ENCODE measurements at regions not wholly inside any gene's neighbourhood (a gene's known extent, or its start where the extent isn't known, plus 50 kb on each side); places are given as distances from the start of the nearest gene placed in this dataset.

GRCh38 chr10:44198780-44199097 lies 186.2 kb downstream of the CXCL12 start:
- no peak for DNase-seq
- no peaks in the 10 kb centered on the region for H3K4me1 Mint-ChIP-seq
- H3K36me3 Mint-ChIP-seq: no peaks in the 10 kb centered on the region
- H3K9me3 Mint-ChIP-seq: peaks cover 4 to 10% of the 10 kb centered on the region in 2 donors
- H3K4me3 Mint-ChIP-seq: no peak overlapping the region
- H3K27me3 Mint-ChIP-seq: no peaks in the 10 kb centered on the region
- no peak overlapping the region for H3K27ac Mint-ChIP-seq
- no peak for ATAC-seq (replicated peaks)

GRCh38 chr10:44198096-44198779 lies 186.7 kb downstream of the CXCL12 start:
- Mint-ChIP-seq H3K27me3 (no peaks in the 10 kb centered on the region), H3K4me3 (no peak overlapping the region), H3K9me3 (peaks cover 4 to 10% of the 10 kb centered on the region in 2 donors), H3K36me3 (no peaks in the 10 kb centered on the region), H3K4me1 (no peaks in the 10 kb centered on the region), H3K27ac (no peak overlapping the region)
- no peak for ATAC-seq (replicated peaks)
- DNase-seq: no peak

- Mint-ChIP-seq H3K36me3 (no peaks in the 10 kb centered on the region), H3K27ac (no peak overlapping the region), H3K4me1 (no peaks in the 10 kb centered on the region), H3K27me3 (no peaks in the 10 kb centered on the region), H3K4me3 (no peak overlapping the region), H3K9me3 (peaks cover 4 to 8% of the 10 kb centered on the region in 2 donors)
- ATAC-seq (replicated peaks): no peak
- DNase-seq: no peak
Observed at GRCh38 chr10:44197646-44198045, 187.3 kb downstream of the CXCL12 start.

- Mint-ChIP-seq H3K4me1 (no peaks in the 10 kb centered on the region), H3K27me3 (no peaks in the 10 kb centered on the region), H3K4me3 (no peak overlapping the region), H3K36me3 (no peaks in the 10 kb centered on the region), H3K9me3 (peaks cover under 1 to 5% of the 10 kb centered on the region in 2 donors), H3K27ac (no peak overlapping the region)
- ATAC-seq (replicated peaks) (no peak), DNase-seq (no peak)
Observed at GRCh38 chr10:44196336-44196735, 188.6 kb downstream of the CXCL12 start.

- peaks cover 0 to 6% of the 10 kb centered on the region in 2 donors for H3K9me3 Mint-ChIP-seq
Observed at GRCh38 chr10:44196008-44196320, 188.9 kb downstream of the CXCL12 start.

GRCh38 chr10:44195112-44196007 lies 189.5 kb downstream of the CXCL12 start:
- ATAC-seq (replicated peaks) (no peak), DNase-seq (no peak)
- Mint-ChIP-seq H3K4me1 (no peaks in the 10 kb centered on the region), H3K4me3 (no peak overlapping the region), H3K36me3 (no peaks in the 10 kb centered on the region), H3K9me3 (peaks cover 2 to 6% of the 10 kb centered on the region in 2 donors), H3K27ac (no peak overlapping the region), H3K27me3 (no peaks in the 10 kb centered on the region)

More at GRCh38 chr10:44196008-44196320, 188.9 kb downstream of the CXCL12 start:
- no peaks in the 10 kb centered on the region for H3K27me3 Mint-ChIP-seq
- H3K4me3 Mint-ChIP-seq: no peak overlapping the region
- H3K36me3 Mint-ChIP-seq: no peaks in the 10 kb centered on the region
- H3K27ac Mint-ChIP-seq: no peak overlapping the region
- no peaks in the 10 kb centered on the region for H3K4me1 Mint-ChIP-seq
- ATAC-seq (replicated peaks): no peak
- no peak for DNase-seq

- Mint-ChIP-seq H3K4me3 (no peak overlapping the region), H3K27me3 (no peaks in the 10 kb centered on the region), H3K9me3 (peaks cover 3 to 6% of the 10 kb centered on the region in 2 donors), H3K4me1 (no peaks in the 10 kb centered on the region), H3K36me3 (no peaks in the 10 kb centered on the region), H3K27ac (no peak overlapping the region)
- DNase-seq (no peak), ATAC-seq (replicated peaks) (no peak)
Observed at GRCh38 chr10:44194435-44194834, 190.5 kb downstream of the CXCL12 start.

- H3K27me3 Mint-ChIP-seq: no peaks in the 10 kb centered on the region
- no peaks in the 10 kb centered on the region for H3K4me1 Mint-ChIP-seq
- H3K4me3 Mint-ChIP-seq: no peak overlapping the region
- H3K36me3 Mint-ChIP-seq: no peaks in the 10 kb centered on the region
- no peak overlapping the region for H3K27ac Mint-ChIP-seq
- no peak for ATAC-seq (replicated peaks)
- peaks cover 3 to 6% of the 10 kb centered on the region in 2 donors for H3K9me3 Mint-ChIP-seq
- DNase-seq: no peak
Observed at GRCh38 chr10:44193567-44194220, 191.2 kb downstream of the CXCL12 start.

GRCh38 chr10:44193166-44193565 lies 191.7 kb downstream of the CXCL12 start:
- DNase-seq (no peak), ATAC-seq (replicated peaks) (no peak)
- Mint-ChIP-seq H3K4me3 (no peak overlapping the region), H3K9me3 (peaks cover 3 to 7% of the 10 kb centered on the region in 2 donors), H3K4me1 (no peaks in the 10 kb centered on the region), H3K27me3 (no peaks in the 10 kb centered on the region), H3K36me3 (no peaks in the 10 kb centered on the region), H3K27ac (no peak overlapping the region)

GRCh38 chr10:44192435-44192834 lies 192.5 kb downstream of the CXCL12 start:
- no peak overlapping the region for H3K27ac Mint-ChIP-seq
- ATAC-seq (replicated peaks): no peak
- H3K9me3 Mint-ChIP-seq: peaks cover 3 to 7% of the 10 kb centered on the region in 2 donors
- H3K36me3 Mint-ChIP-seq: no peaks in the 10 kb centered on the region
- DNase-seq: no peak
- H3K27me3 Mint-ChIP-seq: no peaks in the 10 kb centered on the region
- H3K4me1 Mint-ChIP-seq: no peaks in the 10 kb centered on the region
- no peak overlapping the region for H3K4me3 Mint-ChIP-seq

- Mint-ChIP-seq H3K4me3 (no peak overlapping the region), H3K9me3 (peaks cover 3 to 7% of the 10 kb centered on the region in 2 donors), H3K36me3 (no peaks in the 10 kb centered on the region), H3K4me1 (no peaks in the 10 kb centered on the region), H3K27ac (no peak overlapping the region), H3K27me3 (no peaks in the 10 kb centered on the region)
- DNase-seq: no peak
- no peak for ATAC-seq (replicated peaks)
Observed at GRCh38 chr10:44190541-44190940, 194.4 kb downstream of the CXCL12 start.

- H3K9me3 Mint-ChIP-seq: peaks cover 3 to 9% of the 10 kb centered on the region in 2 donors
- ATAC-seq (replicated peaks) (no peak), DNase-seq (no peak)
- no peaks in the 10 kb centered on the region for H3K4me1 Mint-ChIP-seq
- no peaks in the 10 kb centered on the region for H3K27me3 Mint-ChIP-seq
- H3K36me3 Mint-ChIP-seq: no peaks in the 10 kb centered on the region
- H3K4me3 Mint-ChIP-seq: no peak overlapping the region
- no peak overlapping the region for H3K27ac Mint-ChIP-seq
Observed at GRCh38 chr10:44186821-44187220, 198.1 kb downstream of the CXCL12 start.

- no peak for DNase-seq
- H3K9me3 Mint-ChIP-seq: peaks cover 3 to 9% of the 10 kb centered on the region in 2 donors
Observed at GRCh38 chr10:44186150-44186549, 198.7 kb downstream of the CXCL12 start.

GRCh38 chr10:44185315-44185666 lies 199.6 kb downstream of the CXCL12 start:
- peaks cover 0 to 5% of the 10 kb centered on the region in 2 donors for H3K9me3 Mint-ChIP-seq
- no peaks in the 10 kb centered on the region for H3K36me3 Mint-ChIP-seq
- H3K27ac Mint-ChIP-seq: no peak overlapping the region
- no peaks in the 10 kb centered on the region for H3K4me1 Mint-ChIP-seq
- H3K4me3 Mint-ChIP-seq: no peak overlapping the region
- no peak for DNase-seq
- ATAC-seq (replicated peaks): no peak
- H3K27me3 Mint-ChIP-seq: no peaks in the 10 kb centered on the region

More at GRCh38 chr10:44186150-44186549, 198.7 kb downstream of the CXCL12 start:
- Mint-ChIP-seq H3K36me3 (no peaks in the 10 kb centered on the region), H3K27me3 (no peaks in the 10 kb centered on the region), H3K27ac (no peak overlapping the region), H3K4me3 (no peak overlapping the region), H3K4me1 (no peaks in the 10 kb centered on the region)
- ATAC-seq (replicated peaks): no peak

All from stimulated activated naive B cell treated with anti-CD40 and anti-IgM and Interleukin-4, amounts not matched to agents 10 μg/mL and 1 μg/mL and 100 μg/mL, for 72 hours (primary cell).